Sigmoid colon (tissue), 6 donors: ENCODE measurements at regions not wholly inside any gene's neighbourhood (a gene's known extent, or its start where the extent isn't known, plus 50 kb on each side); places are given as distances from the start of the nearest gene placed in this dataset.

Source experiments
- DNase-seq: peaks from one replicate; pipeline ENCODE4 v3.0.0-alpha.2; 2019
- H3K27ac ChIP-seq, 4 donors: fragments of 200-600 bp; sonication (generic); one replicate each; pipeline ENCODE4 v1.5.1; 2016 to 2019; ENCODE audit warnings: mild to moderate bottlenecking in 1 of 4
- H3K27me3 ChIP-seq, 3 donors: fragments of 200-600 bp; sonication (generic); one replicate each; pipeline ENCODE4 v1.5.1; 2019; ENCODE audit warnings: mild to moderate bottlenecking in 1 of 3
- H3K36me3 ChIP-seq, 4 donors: fragments of 200-600 bp; sonication (generic); one replicate each; pipeline ENCODE4 v1.5.1; 2016 to 2019
- H3K4me1 ChIP-seq, 4 donors: fragments of 200-600 bp; sonication (generic); one replicate each; pipeline ENCODE4 v1.5.1; 2017 to 2019
- H3K4me3 ChIP-seq, 4 donors: fragments of 200-600 bp; sonication (generic); one replicate each; pipeline ENCODE4 v1.5.1; 2017 to 2019; ENCODE audit warnings: mild to moderate bottlenecking in 2 of 4, moderate library complexity in 1 of 4
- H3K9me3 ChIP-seq, 4 donors: fragments of 200-600 bp in 3 of 4; sonication (generic) in 3 of 4; one replicate each; pipeline versions ENCODE4 v1.5.1 to v1.6.1; 2013 to 2019
- CTCF ChIP-seq, 4 experiments: fragments of 450-650 bp in 3 of 4; fragments of 200-600 bp in 1 of 4; IDR thresholded peaks; one replicate each; pipeline ENCODE4 v1.5.1; 2016 to 2019; ENCODE audit warnings: antibody characterized with exemption in 4 of 4, mild to moderate bottlenecking in 3 of 4, moderate library complexity in 2 of 4
- EP300 ChIP-seq, 4 donors: sonication (generic); formaldehyde crosslinking; IDR thresholded peaks; one replicate each; pipeline ENCODE4 v1.6.1; 2017; ENCODE audit warnings: antibody characterized with exemption in 4 of 4
- POLR2A ChIP-seq, 2 donors: fragments of 450-650 bp; IDR thresholded peaks; one replicate each; pipeline ENCODE4 v1.6.1; 2016; ENCODE audit warnings: antibody characterized with exemption in 2 of 2, mild to moderate bottlenecking in 2 of 2, moderate library complexity in 2 of 2
- POLR2AphosphoS5 ChIP-seq, 4 donors: sonication (generic); formaldehyde crosslinking; IDR thresholded peaks; one replicate each; pipeline ENCODE4 v1.6.1; 2017; ENCODE audit warnings: antibody characterized with exemption in 4 of 4
- WGBS, 2 donors: extraction: QIAGEN DNeasy Blood & Tissue Kit; methylation state at CpG; one replicate each; pipeline ENCODE4 v1.1.7; 2013; 5-methylcytosine and 5-hydroxymethylcytosine counted together
- intact Hi-C: fragments of 100-400 bp; cut with DNase I; formaldehyde crosslinking; loops from one replicate; pipeline ENCODE4 v1.15.1; 2023
- donor health status: healthy with polysubstance abuse.
- donor health status: healthy.

- Histone ChIP-seq H3K27ac (no peak overlapping the region), H3K4me3 (no peak overlapping the region), H3K4me1 (no peaks in the 10 kb centered on the region), H3K36me3 (no peaks in the 10 kb centered on the region), H3K9me3 (no peaks in the 10 kb centered on the region), H3K27me3 (no peaks in the 10 kb centered on the region)
- 60 to 62% methylated on average over 6 of the region's 6 CpGs for WGBS, 2 donors
- DNase-seq, result no peak
- intact Hi-C loops, result no loop called here
- TF ChIP-seq EP300 (IDR thresholded peaks at IDR 0.05) (no peak), CTCF (IDR thresholded peaks at IDR 0.05) (no peak), POLR2AphosphoS5 (IDR thresholded peaks at IDR 0.05) (no peak), POLR2A (IDR thresholded peaks at IDR 0.05) (no peak)
Observed at GRCh38 chr2:163253621-163254285, 415.2 kb upstream of the KCNH7 start.

GRCh38 chr2:163252199-163252598 lies 413.6 kb upstream of the KCNH7 start:
- WGBS, 2 donors, result 61 to 77% methylated on average over 3 of the region's 3 CpGs
- intact Hi-C loops, result no loop called here
- H3K4me1 ChIP-seq, result no peaks in the 10 kb centered on the region
- no peak for DNase-seq
- H3K27me3 ChIP-seq, result no peaks in the 10 kb centered on the region
- no peaks in the 10 kb centered on the region for H3K9me3 ChIP-seq
- H3K4me3 ChIP-seq, result no peak overlapping the region
- H3K36me3 ChIP-seq, result no peaks in the 10 kb centered on the region
- TF ChIP-seq CTCF (IDR thresholded peaks at IDR 0.05) (no peak), POLR2A (IDR thresholded peaks at IDR 0.05) (no peak), EP300 (IDR thresholded peaks at IDR 0.05) (no peak), POLR2AphosphoS5 (IDR thresholded peaks at IDR 0.05) (no peak)
- H3K27ac ChIP-seq, result no peak overlapping the region

GRCh38 chr2:163248376-163249253 lies 410.0 kb upstream of the KCNH7 start:
- TF ChIP-seq POLR2AphosphoS5 (IDR thresholded peaks at IDR 0.05), result no peak
- no peak for TF ChIP-seq POLR2A (IDR thresholded peaks at IDR 0.05)
- no peak for TF ChIP-seq CTCF (IDR thresholded peaks at IDR 0.05)
- no peak for TF ChIP-seq EP300 (IDR thresholded peaks at IDR 0.05)
- H3K27me3 ChIP-seq, result no peaks in the 10 kb centered on the region
- H3K4me1 ChIP-seq, result no peaks in the 10 kb centered on the region
- WGBS, 2 donors, result 61 to 78% methylated on average over 5 of the region's 5 CpGs
- H3K36me3 ChIP-seq, result no peaks in the 10 kb centered on the region
- no peak for DNase-seq
- H3K9me3 ChIP-seq, result no peaks in the 10 kb centered on the region
- no peak overlapping the region for H3K4me3 ChIP-seq
- intact Hi-C loops, result no loop called here
- no peak overlapping the region for H3K27ac ChIP-seq

- Histone ChIP-seq H3K27me3 (no peaks in the 10 kb centered on the region), H3K4me1 (no peaks in the 10 kb centered on the region), H3K36me3 (no peaks in the 10 kb centered on the region), H3K4me3 (no peak overlapping the region), H3K9me3 (no peaks in the 10 kb centered on the region), H3K27ac (no peak overlapping the region)
- no peak for DNase-seq
- WGBS, 2 donors, result 37 to 63% methylated on average over 2 of the region's 2 CpGs
- intact Hi-C loops, result no loop called here
- TF ChIP-seq POLR2AphosphoS5 (IDR thresholded peaks at IDR 0.05) (no peak), EP300 (IDR thresholded peaks at IDR 0.05) (no peak), CTCF (IDR thresholded peaks at IDR 0.05) (no peak), POLR2A (IDR thresholded peaks at IDR 0.05) (no peak)
Observed at GRCh38 chr2:163247847-163248220, 409.3 kb upstream of the KCNH7 start.
